ENCODE measurements at regions not wholly inside any gene's neighbourhood (a gene's known extent, or its start where the extent isn't known, plus 50 kb on each side); places are given as distances from the start of the nearest gene placed in this dataset.

- Histone ChIP-seq H4K20me1 (ENCODE audit: control insufficient read depth, insufficient read depth, insufficient read length) (no peaks in the 10 kb centered on the region), H3K4me1 (ENCODE audit: insufficient read depth, low read length) (no peaks in the 10 kb centered on the region; the same call in 1 of the 2 replicates), H4K91ac (ENCODE audit: insufficient read length, low read depth, low read length) (no peak overlapping the region), H2BK15ac (ENCODE audit: low read depth, low read length) (no peak overlapping the region), H3K56ac (ENCODE audit: insufficient read length, low read depth, low read length) (no peak overlapping the region), H3K23me2 (ENCODE audit: insufficient read length, low read depth, low read length, poor library complexity, severe bottlenecking) (no peaks in the 10 kb centered on the region), H4K8ac (replicated peaks; ENCODE audit: insufficient read length, low read depth, low read length) (no peak overlapping the region), H3K27me3 (ENCODE audit: insufficient read depth, low read length) (no peaks in the 10 kb centered on the region), H3K4ac (ENCODE audit: low read depth, low read length) (no peak overlapping the region), H3K14ac (ENCODE audit: insufficient read depth, low read length) (no peak overlapping the region), H3K9me3 (ENCODE audit: control insufficient read depth, low read depth, low read length) (no peaks in the 10 kb centered on the region), H3K27ac (ENCODE audit: insufficient read length, low read depth, low read length) (no peak overlapping the region), H3K18ac (ENCODE audit: insufficient read length, low read depth, low read length) (no peak overlapping the region), H2AFZ (ENCODE audit: low read length) (no peak overlapping the region), H3K79me1 (ENCODE audit: insufficient read depth, low read depth, low read length, poor library complexity, severe bottlenecking) (no peaks in the 10 kb centered on the region), H4K5ac (ENCODE audit: insufficient read length, low read depth, low read length) (no peak overlapping the region), H2BK12ac (ENCODE audit: insufficient read length, low read depth, low read length) (no peak overlapping the region), H3T11ph (ENCODE audit: low read length) (no peak overlapping the region), H2BK20ac (ENCODE audit: low read depth, low read length, poor library complexity, severe bottlenecking) (no peak overlapping the region), H2BK120ac (ENCODE audit: low read depth, low read length, poor library complexity, severe bottlenecking) (no peak overlapping the region), H3K23ac (ENCODE audit: insufficient read length, low read depth, low read length) (no peak overlapping the region), H3K4me2 (ENCODE audit: insufficient read depth, insufficient read length, low read length) (no peak overlapping the region), H2BK5ac (ENCODE audit: insufficient read length, low read length) (no peak overlapping the region), H3K9ac (ENCODE audit: extremely low read depth, insufficient read length, low read length) (no peak overlapping the region), H3K79me2 (ENCODE audit: insufficient read depth, low read length) (no peaks in the 10 kb centered on the region), H2AK5ac (ENCODE audit: insufficient read length, low read length) (no peak overlapping the region)
- H3K9me3 Mint-ChIP-seq: no peaks in the 10 kb centered on the region
- no peak for TF ChIP-seq CTCF (conservative IDR thresholded peaks at IDR 0.05)
- no peak overlapping the region for H3K4me3 Mint-ChIP-seq
- peaks cover 17 to 37% of the 10 kb centered on the region in 2 experiments for H3K4me1 Mint-ChIP-seq
- no peaks in the 10 kb centered on the region; the same call in none of the 2 replicates for H3K27me3 Mint-ChIP-seq (ENCODE audit: low read depth)
- H3K36me3 Mint-ChIP-seq (ENCODE audit: insufficient read depth in 1 of 3, low read depth in 3 of 3): no peaks in the 10 kb centered on the region
- no peak overlapping the region for H3K27ac Mint-ChIP-seq
- DNase-seq: no peak
- WGBS (ENCODE audit: extremely low coverage, insufficient read length, low lambda C conversion rate): no CpG with 5 or more reads among the region's 4 CpGs
These were observed 101.9 kb downstream of the VEGFA start for GRCh38 chr6:43871933-43872332.
